ENCODE measurements at regions not wholly inside any gene's neighbourhood (a gene's known extent, or its start where the extent isn't known, plus 50 kb on each side); places are given as distances from the start of the nearest gene placed in this dataset.

DNA sequence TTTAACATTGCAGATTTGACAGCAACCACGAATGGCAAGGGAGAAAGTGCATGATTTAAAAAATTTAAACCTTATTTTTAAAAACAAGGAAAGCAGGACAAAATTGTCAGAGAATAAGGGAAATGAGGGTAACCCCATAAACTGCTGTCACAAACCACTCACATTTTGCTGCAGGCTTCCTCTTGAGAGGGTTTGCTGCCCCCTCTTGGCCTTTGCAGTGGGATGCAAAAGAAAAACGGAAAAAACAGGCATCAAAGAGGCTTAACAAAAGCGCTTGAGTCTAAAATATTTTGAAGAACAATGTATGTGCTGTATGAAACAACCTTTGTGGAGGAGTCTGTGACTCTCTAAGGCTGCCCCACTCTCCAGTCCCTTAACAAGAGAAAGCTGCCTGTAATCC, 91.6 kb downstream of the TMX3 start:
- peak; percentile 7 for DNase-seq

DNA sequence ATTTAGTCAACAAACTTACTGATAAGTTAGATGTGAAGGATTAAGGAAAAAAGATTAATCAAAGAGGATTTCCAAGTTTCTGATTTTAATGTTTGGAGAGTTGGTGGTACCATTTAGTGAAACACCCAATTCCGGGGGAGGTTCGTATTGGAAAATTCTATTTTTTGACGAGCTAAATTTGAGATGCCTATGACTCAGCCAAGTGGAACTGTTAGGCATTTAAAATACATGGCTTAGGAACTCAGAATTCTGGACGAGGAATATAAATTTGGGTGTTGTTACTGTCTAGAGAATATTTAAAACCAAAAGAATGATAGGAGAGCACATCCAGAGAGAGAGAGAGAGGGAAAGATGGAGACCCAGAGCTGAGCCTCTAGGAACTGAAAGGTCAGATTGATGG, 103.6 kb downstream of the TMX3 start:
- DNase-seq: no peak

- DNase-seq: no peak
Observed at GRCh38 chr18:68608851-68609490, 105.9 kb downstream of the TMX3 start.

DNA sequence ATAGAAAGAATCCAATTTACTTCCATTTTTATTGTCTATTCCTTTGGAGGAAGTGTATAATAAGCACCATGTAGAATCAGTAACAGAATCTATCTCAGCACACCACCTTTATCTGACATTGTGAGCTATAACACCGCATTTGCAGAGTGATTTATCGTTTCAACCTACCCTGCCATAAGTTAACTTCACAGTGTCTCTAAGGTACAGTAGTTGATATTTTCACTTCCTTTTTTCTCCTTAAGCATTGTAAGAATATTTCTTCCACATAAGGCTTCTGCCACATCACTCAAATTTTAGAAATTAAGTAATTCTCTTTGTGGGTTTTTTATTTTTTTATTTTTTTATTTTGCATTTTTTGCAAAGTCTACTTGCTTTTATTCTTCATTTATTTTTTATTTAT, 107.1 kb downstream of the TMX3 start:
- DNase-seq: no peak

- DNase-seq: no peak
Observed at GRCh38 chr18:68604256-68604655, 110.7 kb downstream of the TMX3 start.

- no peak for DNase-seq
Observed at GRCh38 chr18:68596016-68596415, 118.9 kb downstream of the TMX3 start.

DNA sequence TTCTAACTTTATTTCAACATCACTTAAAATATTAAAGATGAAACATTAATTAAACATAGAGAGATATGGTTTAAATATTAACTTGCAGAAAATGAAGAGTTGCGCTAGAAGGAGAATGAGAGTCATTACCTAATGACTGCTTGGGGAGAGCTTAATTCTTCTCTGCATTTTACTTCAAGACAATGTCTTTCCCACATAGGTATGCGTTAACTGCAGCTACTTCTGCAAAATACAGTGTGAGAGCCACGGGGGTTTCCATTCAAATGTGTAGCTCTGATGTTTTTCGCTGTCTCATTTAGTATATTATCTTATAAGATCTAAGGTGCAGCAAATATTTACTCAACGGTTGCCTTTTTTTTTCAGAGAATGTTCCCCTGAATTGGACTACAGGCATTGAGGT, 126.7 kb downstream of the TMX3 start:
- no peak for DNase-seq

DNA sequence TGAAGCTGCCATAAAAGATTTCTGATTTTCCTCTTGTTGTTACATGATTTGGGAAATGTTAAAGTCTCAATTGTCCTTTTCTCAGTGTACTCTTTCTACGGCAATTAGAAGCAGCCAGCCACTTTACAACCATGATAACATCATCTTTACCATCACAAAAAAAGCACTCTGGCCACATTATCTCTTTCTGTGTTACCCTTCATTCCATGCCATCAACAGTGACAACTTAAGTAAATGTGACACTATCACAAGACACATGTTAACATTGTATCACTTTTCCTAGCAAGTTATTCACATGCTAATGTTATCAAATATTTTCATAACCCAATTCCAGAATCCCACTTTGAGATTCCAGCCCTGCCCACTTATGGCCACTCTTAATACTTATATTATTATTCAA, 131.2 kb downstream of the TMX3 start:
- no peak for DNase-seq

DNA sequence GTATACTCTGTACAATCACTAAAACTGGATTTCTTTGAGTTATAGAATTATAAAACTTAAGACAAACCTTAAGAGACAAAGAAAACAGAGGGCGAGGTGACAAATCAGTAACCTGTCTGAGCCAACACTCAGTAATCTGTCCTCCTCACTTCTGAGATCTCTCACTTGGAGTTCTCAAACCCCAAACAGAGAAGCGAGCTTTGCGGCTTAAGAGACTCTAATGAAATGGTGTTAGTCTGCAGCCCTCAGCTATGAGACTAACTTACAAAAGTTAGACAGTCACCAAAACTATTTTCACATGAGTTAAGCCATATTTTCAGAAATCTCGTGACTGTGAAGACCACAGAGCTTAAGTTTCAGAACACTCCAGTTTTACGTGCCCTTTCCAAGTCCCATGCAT, 140.6 kb downstream of the TMX3 start:
- no peak for DNase-seq

DNA sequence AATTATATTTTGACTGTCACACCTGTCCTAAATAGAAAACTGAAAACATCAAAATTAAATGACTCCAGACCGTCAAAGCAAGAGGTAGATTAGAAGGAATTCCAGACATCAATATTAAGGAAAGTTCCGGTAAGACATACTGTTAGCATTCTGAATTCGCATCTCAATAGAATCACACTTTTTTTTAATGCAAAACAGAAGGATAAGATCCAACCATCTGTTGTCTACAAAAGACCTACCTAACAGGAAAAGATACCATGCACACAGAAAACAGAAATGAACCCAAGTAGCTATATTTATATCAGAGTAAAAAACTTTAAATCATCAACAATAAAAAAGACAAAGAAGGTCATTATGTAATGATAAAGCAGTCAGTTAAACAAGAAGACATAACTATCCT, 145.0 kb downstream of the TMX3 start:
- no peak for DNase-seq

DNA sequence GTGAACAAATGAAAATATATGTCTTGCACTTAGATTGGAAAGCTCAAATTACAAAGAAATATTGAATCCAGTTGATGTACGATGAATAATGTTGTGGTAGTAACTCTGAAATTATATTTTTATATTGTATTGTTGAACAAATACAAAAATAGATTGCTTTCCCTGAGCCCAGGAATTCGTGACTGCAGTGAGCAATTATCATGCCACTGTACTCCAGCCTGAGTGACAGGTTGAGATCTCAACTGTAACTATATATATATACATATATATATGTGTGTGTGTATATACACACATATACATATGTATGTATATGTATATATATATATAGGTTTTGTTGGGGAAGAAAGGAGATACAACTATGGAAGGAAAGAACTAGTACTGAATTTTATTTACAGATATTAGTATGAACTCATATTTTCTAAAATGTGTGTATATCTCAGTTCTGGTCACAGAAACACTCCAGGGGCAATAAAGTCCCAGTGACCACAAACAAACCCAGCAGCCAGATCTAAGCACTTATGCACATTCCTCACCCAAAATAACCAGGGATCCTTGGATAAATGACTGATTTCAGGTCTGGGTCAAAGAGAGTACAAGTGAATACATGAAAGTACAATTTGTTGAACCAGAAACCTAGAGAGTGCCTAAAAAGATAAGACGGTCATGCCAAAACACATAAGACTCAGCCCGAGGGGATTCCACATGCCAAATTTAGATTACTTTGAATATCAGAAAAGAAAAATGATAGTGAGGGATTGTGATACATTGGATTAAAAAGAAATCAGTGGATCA, 146.3 kb downstream of the TMX3 start:
- DNase-seq: no peak

GRCh38 chr18:68566991-68567390, 147.9 kb downstream of the TMX3 start:
- DNase-seq: no peak

- DNase-seq: no peak
Observed at GRCh38 chr18:68564961-68565360, 149.9 kb downstream of the TMX3 start.

DNA sequence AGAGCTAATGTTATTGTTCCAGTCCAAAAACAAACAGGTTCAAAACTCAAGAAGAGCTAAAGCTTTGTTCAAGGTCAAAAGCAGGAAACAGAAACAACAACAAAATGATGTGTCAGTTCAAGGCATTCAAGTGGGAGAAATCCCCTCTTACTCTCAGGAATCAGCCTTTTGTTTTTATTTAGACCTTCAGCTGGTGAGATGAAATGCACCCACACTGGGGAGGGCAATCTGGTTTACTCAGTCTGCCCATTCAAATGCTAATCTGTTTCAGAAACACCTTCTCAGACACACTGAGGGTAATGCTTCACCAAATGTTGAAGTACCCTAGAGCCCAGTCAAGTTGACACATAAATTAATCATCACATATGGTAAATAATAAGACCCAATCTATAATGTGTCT, 150.6 kb downstream of the TMX3 start:
- DNase-seq: no peak

- no peak for DNase-seq
Observed at GRCh38 chr18:68560128-68560527, 154.8 kb downstream of the TMX3 start.

DNA sequence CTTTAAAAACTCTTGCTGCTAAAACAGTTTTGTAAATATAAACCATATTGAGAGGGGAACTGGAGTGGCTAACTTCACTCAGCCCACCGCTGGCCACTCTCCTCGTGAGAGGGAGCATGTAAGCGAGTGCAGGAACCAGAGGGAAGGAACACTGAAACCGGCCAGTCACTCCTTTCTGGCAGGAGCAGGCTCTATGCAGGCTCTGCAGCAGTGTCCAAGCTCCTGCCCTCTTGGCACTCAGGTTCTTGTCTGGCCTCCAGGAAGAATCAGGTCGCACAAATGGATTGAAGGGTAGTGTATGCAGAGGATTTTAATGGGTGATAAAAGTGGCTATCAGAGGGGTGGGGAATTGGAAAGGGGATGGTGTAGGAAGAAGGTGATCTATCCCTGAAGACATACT, 157.7 kb downstream of the TMX3 start:
- DNase-seq: no peak

DNA sequence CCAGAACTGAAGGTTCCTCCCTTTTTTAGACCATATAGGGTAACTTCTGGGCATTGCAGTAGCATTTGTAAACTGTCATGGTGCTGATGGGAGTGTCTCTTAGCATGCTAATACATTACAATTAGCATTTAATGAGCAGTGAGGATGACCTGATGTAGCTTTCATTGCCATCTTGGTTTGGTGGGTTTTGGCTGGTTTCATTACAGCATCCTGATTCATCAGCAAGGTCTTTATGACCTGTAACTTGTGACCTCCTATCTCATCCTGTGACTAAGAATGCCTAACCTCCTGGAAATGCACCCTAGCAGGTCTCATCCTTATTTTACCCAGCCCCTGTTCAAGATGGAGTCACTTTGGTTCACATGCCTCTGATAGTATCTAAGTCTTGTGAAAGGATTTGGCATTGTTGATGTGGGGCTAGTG, 159.0 kb downstream of the TMX3 start:
- DNase-seq: no peak

- no peak for DNase-seq
Observed at GRCh38 chr18:68548904-68549870, 165.7 kb downstream of the TMX3 start.

DNA sequence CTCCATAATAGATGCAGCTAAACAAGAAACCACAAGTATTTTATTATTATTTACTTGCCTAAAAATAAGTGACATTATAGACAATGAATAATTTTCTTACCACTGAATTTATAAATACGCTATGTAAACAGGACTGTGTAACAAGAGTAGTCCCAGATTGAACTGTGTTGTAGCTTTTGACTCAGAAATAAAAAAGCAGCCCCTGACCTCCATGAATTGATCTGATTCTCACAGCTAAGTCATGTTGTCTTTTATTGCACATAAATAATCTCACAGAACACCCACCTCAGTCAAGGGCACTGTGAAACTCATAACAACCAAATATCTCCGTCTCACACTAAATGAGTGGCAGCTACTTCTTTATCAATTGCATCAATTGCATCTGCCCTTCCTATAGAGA, 171.6 kb downstream of the TMX3 start:
- DNase-seq: no peak

DNA sequence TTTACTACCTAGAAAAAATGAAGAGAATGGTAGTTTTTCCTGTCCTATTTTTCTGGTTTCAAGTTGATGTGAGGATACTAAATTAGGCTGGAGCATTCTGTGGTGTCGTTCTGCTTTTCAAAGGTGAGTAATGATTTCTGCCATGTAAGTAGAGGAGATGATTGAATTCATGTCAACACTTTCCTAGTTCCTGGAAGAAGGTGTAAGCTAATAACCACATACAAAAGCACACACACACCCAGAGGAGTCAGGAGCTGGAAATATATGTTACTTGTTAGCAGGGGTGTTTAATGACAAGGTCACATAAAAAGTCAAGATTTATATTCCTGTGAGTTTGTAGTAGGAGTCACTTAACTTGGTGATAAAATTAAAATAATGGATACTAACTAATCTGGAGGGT, 172.1 kb downstream of the TMX3 start:
- DNase-seq: no peak

GRCh38 chr18:68533641-68534040, 181.3 kb downstream of the TMX3 start:
- DNase-seq: no peak

- no peak for DNase-seq
Observed at GRCh38 chr18:68532328-68532885, 182.5 kb downstream of the TMX3 start.

GRCh38 chr18:68525091-68525490, 189.8 kb downstream of the TMX3 start:
- DNase-seq: no peak

Data from CD4-positive, alpha-beta T cell treated with Interleukin-17A for 4 hours (primary cell).